Raji (cell line): ENCODE measurements at regions not wholly inside any gene's neighbourhood (a gene's known extent, or its start where the extent isn't known, plus 50 kb on each side); places are given as distances from the start of the nearest gene placed in this dataset.
A peak's percentile ranks its signal among the peaks of the same experiment; 100 is the strongest.

ENCODE experiments used
- POLR2A ChIP-seq: IDR thresholded peaks from 2 replicates; pipeline ENCODE4 v1.6.1; 2011; ENCODE audit warnings: low read depth, low read length, control low read depth; ENCODE audit not compliant: insufficient read depth

GRCh38 chr1:178648151-178648550 is 76.9 kb upstream of the RALGPS2 start:
- TF ChIP-seq POLR2A, result no peak

GRCh38 chr1:178649582-178650350 is 75.3 kb upstream of the RALGPS2 start:
- no peak for TF ChIP-seq POLR2A

- TF ChIP-seq POLR2A, result no peak
These were observed 74.0 kb upstream of the RALGPS2 start for GRCh38 chr1:178650934-178651511.

- TF ChIP-seq POLR2A, result no peak
These were observed 73.3 kb upstream of the RALGPS2 start for GRCh38 chr1:178651742-178652141.

- TF ChIP-seq POLR2A, result no peak
These were observed 72.2 kb upstream of the RALGPS2 start for GRCh38 chr1:178652506-178653490.

GRCh38 chr1:178659789-178660208 is 65.2 kb upstream of the RALGPS2 start:
- TF ChIP-seq POLR2A, result no peak

- no peak for TF ChIP-seq POLR2A
These were observed 64.6 kb upstream of the RALGPS2 start for GRCh38 chr1:178660461-178660860.

- peak; percentile 43; the same call in 1 of the 2 replicates for TF ChIP-seq POLR2A
These were observed 60.8 kb upstream of the RALGPS2 start for GRCh38 chr1:178664278-178664677.

- TF ChIP-seq POLR2A, result no peak
These were observed 59.5 kb upstream of the RALGPS2 start for GRCh38 chr1:178665579-178665978.

- TF ChIP-seq POLR2A, result peak; percentile 77
These were observed 58.2 kb upstream of the RALGPS2 start for GRCh38 chr1:178666891-178667290.

- no peak for TF ChIP-seq POLR2A
These were observed 52.6 kb upstream of the RALGPS2 start for GRCh38 chr1:178672434-178672833.
